RWPE1 (cell line): ENCODE measurements at regions not wholly inside any gene's neighbourhood (a gene's known extent, or its start where the extent isn't known, plus 50 kb on each side); places are given as distances from the start of the nearest gene placed in this dataset.

Source experiments
- CTCF ChIA-PET: fragments of 350-600 bp; sonication (Branson Sonifier 250); formaldehyde crosslinking; extraction: SDS; loops from one replicate; lab custom pipeline; 2021; lab: Yijun Ruan, JAX
- POLR2A ChIA-PET: fragments of 400-600 bp; formaldehyde crosslinking; extraction: SDS; loops from one replicate; lab custom pipeline; 2020; ENCODE audit warnings: antibody characterized with exemption; ENCODE audit not compliant: low non-redundant PET; lab: Yijun Ruan, JAX
- DNase-seq: peaks from one replicate; pipeline ENCODE4 v3.0.0; 2012; ENCODE audit warnings: low spot score
- H3K27ac ChIP-seq: fragments of 450-650 bp; 2 replicates; pipeline ENCODE4 v1.5.1; 2017
- CTCF ChIP-seq: fragments of 450-650 bp; conservative IDR thresholded peaks from 2 replicates; pipeline ENCODE4 v1.5.1; 2017; ENCODE audit warnings: low read depth, mild to moderate bottlenecking

- ChIA-PET CTCF (interaction anchor here (0.7 kb wide), 1 partner anchor 305 kb away, joined by 3 read pairs; no protein-coding TSS in a partner anchor), POLR2A (no interaction called here)
- TF ChIP-seq CTCF, result no peak
- DNase-seq, result no peak
- H3K27ac ChIP-seq, result no peak overlapping the region
Measured at GRCh38 chr6:113110211-113110610, 746.9 kb upstream of the MARCKS start.

GRCh38 chr6:113111550-113111949 is 745.6 kb upstream of the MARCKS start:
- no peak for DNase-seq
- POLR2A ChIA-PET, result no interaction called here
- no peak for TF ChIP-seq CTCF
- H3K27ac ChIP-seq, result no peak overlapping the region
- CTCF ChIA-PET, result no interaction called here

DNA sequence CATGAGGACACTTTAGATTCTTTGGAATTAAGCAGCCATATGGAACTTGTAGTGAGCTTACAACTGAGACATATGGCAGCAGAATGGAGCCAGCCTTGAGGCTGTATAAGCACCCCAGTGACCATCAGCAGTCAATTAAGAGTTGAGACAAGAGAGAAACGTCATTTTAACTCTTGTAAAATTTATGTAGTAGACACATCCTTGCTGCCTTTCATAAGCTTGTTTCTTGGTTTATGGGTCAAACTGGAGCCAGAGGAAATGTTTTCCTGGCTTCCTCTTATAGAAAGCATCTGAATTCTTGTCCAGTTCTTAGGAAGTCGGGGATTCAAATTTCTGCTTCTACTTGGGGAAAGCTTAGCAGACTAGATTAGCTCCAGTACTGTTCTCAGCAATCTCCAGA is 745.1 kb upstream of the MARCKS start:
- CTCF ChIA-PET, result interaction anchor here (0.6 kb wide), 1 partner anchor 182 kb away, joined by 5 read pairs; no protein-coding TSS in a partner anchor
- POLR2A ChIA-PET, result no interaction called here
- no peak overlapping the region for H3K27ac ChIP-seq
- DNase-seq, result no peak
- TF ChIP-seq CTCF, result no peak

DNA sequence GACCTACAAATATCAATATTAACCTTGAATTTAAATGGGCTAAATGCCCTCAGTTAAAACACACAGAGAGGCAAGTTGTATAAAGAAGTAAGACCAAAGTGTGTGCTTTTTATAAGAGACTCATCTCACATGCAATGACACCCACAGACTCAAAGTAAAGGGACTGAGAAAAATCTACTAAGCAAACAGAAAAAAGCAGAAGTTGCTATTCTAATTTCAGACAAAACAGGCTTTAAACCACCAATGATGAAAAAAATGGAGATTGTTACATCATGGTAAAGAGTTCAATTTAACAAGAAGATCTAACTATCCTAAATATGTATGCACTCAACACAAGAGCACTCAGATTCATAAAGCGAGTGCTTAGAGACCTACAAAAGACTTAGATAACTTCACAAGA is 741.9 kb upstream of the MARCKS start:
- no peak for DNase-seq
- ChIA-PET POLR2A (no interaction called here), CTCF (no interaction called here)
- no peak for TF ChIP-seq CTCF
- H3K27ac ChIP-seq, result no peak overlapping the region

GRCh38 chr6:113120224-113120581 is 736.9 kb upstream of the MARCKS start:
- POLR2A ChIA-PET, result no interaction called here
- DNase-seq, result peak; percentile 61
- no peak overlapping the region for H3K27ac ChIP-seq
- no peak for TF ChIP-seq CTCF
- CTCF ChIA-PET, result interaction anchor here (1.2 kb wide), 1 partner anchor 739 kb away, joined by 3 read pairs; no protein-coding TSS in a partner anchor

DNA sequence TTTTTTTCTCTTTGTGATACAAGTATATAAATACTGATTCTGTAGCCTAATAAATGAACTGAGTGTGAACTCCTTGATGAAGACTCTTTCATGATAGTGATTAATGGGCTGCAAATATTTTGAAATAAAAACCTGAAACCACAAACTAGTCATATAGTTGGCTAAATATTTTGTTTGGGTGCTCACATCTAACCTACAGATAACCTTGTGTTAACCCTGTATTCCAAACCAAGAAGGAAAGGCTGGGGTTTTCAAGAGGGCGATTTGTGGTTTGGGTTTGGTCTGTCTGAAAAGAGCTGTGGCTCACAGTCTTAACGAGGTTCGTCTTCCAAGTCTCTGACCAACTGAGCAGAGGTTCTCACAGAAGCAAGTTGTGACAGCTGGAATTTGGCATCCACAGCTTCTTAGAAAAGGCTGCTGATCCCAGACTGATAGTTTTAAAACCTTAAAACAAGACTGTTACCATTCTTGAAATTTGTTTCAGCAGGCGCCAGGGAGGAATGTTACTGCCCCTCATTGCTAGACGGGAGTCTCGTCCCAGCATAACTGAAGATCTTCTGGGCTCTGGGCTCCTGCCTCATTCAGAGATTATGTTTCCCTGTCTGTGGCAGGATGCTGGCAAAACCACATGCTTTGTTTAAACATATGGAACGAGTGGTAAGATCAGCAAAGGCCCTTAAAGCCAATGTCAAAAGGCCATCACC is 736.4 kb upstream of the MARCKS start:
- TF ChIP-seq CTCF, result no peak
- H3K27ac ChIP-seq, result peak overlapping the region; percentile 69
- POLR2A ChIA-PET, result no interaction called here
- DNase-seq, result peak; percentile 59
- CTCF ChIA-PET, result interaction anchor here (1.2 kb wide), 1 partner anchor 738 kb away, joined by 3 read pairs; no protein-coding TSS in a partner anchor
